G401 (cell line): ENCODE measurements at regions not wholly inside any gene's neighbourhood (a gene's known extent, or its start where the extent isn't known, plus 50 kb on each side); places are given as distances from the start of the nearest gene placed in this dataset.

Experiments used
- DNase-seq: peaks from one replicate; pipeline ENCODE4 v3.0.0-alpha.2; 2015; ENCODE audit warnings: low spot score
- in situ Hi-C: cut with HindIII; loops from 2 replicates; pipeline ENCODE4 v1.10.0; 2016; ENCODE audit warnings: low sequenced_read_pairs, mixed read lengths

GRCh38 chr6:108734271-108734922, 113.8 kb upstream of the ARMC2 start:
- DNase-seq = no peak
- in situ Hi-C loops = no loop called here

GRCh38 chr6:108735310-108736001, 112.8 kb upstream of the ARMC2 start:
- DNase-seq = no peak
- in situ Hi-C loops = no loop called here

- in situ Hi-C loops = no loop called here
- no peak for DNase-seq
These were observed 112.2 kb upstream of the ARMC2 start for GRCh38 chr6:108736002-108736361.

GRCh38 chr6:108736832-108737231, 111.4 kb upstream of the ARMC2 start:
- no peak for DNase-seq
- in situ Hi-C loops = no loop called here

GRCh38 chr6:108737594-108738546, 110.4 kb upstream of the ARMC2 start:
- no peak for DNase-seq
- in situ Hi-C loops = no loop called here

- DNase-seq = no peak
- in situ Hi-C loops = no loop called here
These were observed 109.4 kb upstream of the ARMC2 start for GRCh38 chr6:108738684-108739416.

GRCh38 chr6:108739496-108740330, 108.5 kb upstream of the ARMC2 start:
- no peak for DNase-seq
- in situ Hi-C loops = no loop called here

GRCh38 chr6:108741331-108741989, 106.8 kb upstream of the ARMC2 start:
- no peak for DNase-seq
- in situ Hi-C loops = no loop called here

- in situ Hi-C loops = no loop called here
- no peak for DNase-seq
These were observed 106.2 kb upstream of the ARMC2 start for GRCh38 chr6:108742041-108742440.

GRCh38 chr6:108744244-108744972, 103.8 kb upstream of the ARMC2 start:
- in situ Hi-C loops = no loop called here
- DNase-seq = no peak

GRCh38 chr6:108744996-108745395, 103.2 kb upstream of the ARMC2 start:
- in situ Hi-C loops = no loop called here
- DNase-seq = no peak

- no peak for DNase-seq
- in situ Hi-C loops = no loop called here
These were observed 102.4 kb upstream of the ARMC2 start for GRCh38 chr6:108745664-108746336.

- in situ Hi-C loops = no loop called here
- no peak for DNase-seq
These were observed 101.9 kb upstream of the ARMC2 start for GRCh38 chr6:108746366-108746765.

GRCh38 chr6:108746836-108747575, 101.2 kb upstream of the ARMC2 start:
- in situ Hi-C loops = no loop called here
- DNase-seq = no peak

- in situ Hi-C loops = no loop called here
These were observed 100.2 kb upstream of the ARMC2 start for GRCh38 chr6:108748055-108748454.

GRCh38 chr6:108748959-108749358, 99.3 kb upstream of the ARMC2 start:
- no peak for DNase-seq
- in situ Hi-C loops = no loop called here

More at GRCh38 chr6:108748055-108748454, 100.2 kb upstream of the ARMC2 start:
- no peak for DNase-seq
